Endothelial cell of umbilical vein (primary cell): ENCODE measurements at regions not wholly inside any gene's neighbourhood (a gene's known extent, or its start where the extent isn't known, plus 50 kb on each side); places are given as distances from the start of the nearest gene placed in this dataset.

Source experiments
- BruUV-seq: library from RNA; stranded (reverse); fragments of 400-500 nt; replicated peaks from 2 replicates; lab custom pipeline; 2021; lab: Mats Ljungman, UMichigan
- CTCF ChIA-PET: fragments of 300-600, 350-600 bp; sonication (Branson Sonifier 250); formaldehyde crosslinking; loops from one replicate; lab custom pipeline; 2021; ENCODE audit warnings: antibody characterized with exemption, inconsistent platforms; lab: Charles Lee
- POLR2A ChIA-PET: fragments of 300-600, 350-600 bp; sonication (Branson Sonifier 250); formaldehyde crosslinking; loops from one replicate; lab custom pipeline; 2021; ENCODE audit warnings: antibody characterized with exemption, inconsistent platforms; lab: Charles Lee
- DNase-seq: peaks from one replicate; pipeline ENCODE4 v3.0.0-alpha.2; 2011; ENCODE audit warnings: low read depth, low spot score
- FAIRE-seq: peaks from 2 replicates; lab custom pipeline; 2011; peaks lifted over from hg19 to GRCh38; lab: Jason Lieb, UNC
- H2AFZ ChIP-seq: 2 replicates; pipeline ENCODE4 v1.6.0; 2012; ENCODE audit warnings: low read depth, low read length, control low read depth, inconsistent platforms
- H3K27ac ChIP-seq: 2 replicates; pipeline ENCODE4 v1.5.1; 2011; ENCODE audit warnings: low read depth, mild to moderate bottlenecking, control low read depth, low read length, moderate library complexity; ENCODE audit not compliant: insufficient read depth
- H3K27me3 ChIP-seq, 2 experiments: 2 replicates each; pipeline versions ENCODE4 v1.6.0 to v1.6.1; 2011; ENCODE audit warnings: low read length in 2 of 2, mixed read lengths in 1 of 2; ENCODE audit not compliant: control insufficient read depth in 2 of 2, insufficient read depth in 2 of 2
- H3K36me3 ChIP-seq, 2 experiments: 2 replicates in 1 of 2; 3 replicates in 1 of 2; pipeline ENCODE4 v1.5.1; 2011; ENCODE audit warnings: low read length in 2 of 2, mild to moderate bottlenecking in 1 of 2, moderate library complexity in 1 of 2; ENCODE audit not compliant: control insufficient read depth in 2 of 2, insufficient read depth in 2 of 2; ENCODE audit errors: extremely low read depth in 1 of 2
- H3K4me1 ChIP-seq: 3 replicates; pipeline ENCODE4 v1.5.1; 2011; ENCODE audit warnings: mild to moderate bottlenecking, low read length; ENCODE audit not compliant: control insufficient read depth, insufficient read depth; ENCODE audit errors: extremely low read depth
- H3K4me2 ChIP-seq: 2 replicates; pipeline ENCODE4 v1.6.1; 2011; ENCODE audit warnings: low read length, control low read depth, mixed read lengths; ENCODE audit not compliant: insufficient read depth
- H3K4me3 ChIP-seq, 3 experiments: fragments of 200-600 bp in 1 of 3; sonication (generic), shearing (Covaris generic) in 1 of 3; replicated peaks in 1 of 3; 2 replicates each; pipeline ENCODE4 v1.5.1; 2011 to 2016; ENCODE audit warnings: control low read depth in 3 of 3, low read length in 3 of 3, mild to moderate bottlenecking in 2 of 3, inconsistent platforms in 1 of 3, low read depth in 1 of 3, moderate library complexity in 1 of 3; ENCODE audit not compliant: insufficient read depth in 1 of 3
- H3K79me2 ChIP-seq: 2 replicates; pipeline ENCODE4 v1.6.0; 2012; ENCODE audit warnings: low read length, inconsistent platforms; ENCODE audit not compliant: control insufficient read depth, insufficient read depth
- H3K9ac ChIP-seq: replicated peaks from 2 replicates; pipeline ENCODE3; 2011; ENCODE audit warnings: low read length, control low read depth; ENCODE audit not compliant: insufficient read depth; ENCODE audit errors: extremely low read depth
- H3K9me1 ChIP-seq: replicated peaks from 3 replicates; pipeline ENCODE4 v1.6.0; 2011; ENCODE audit warnings: mild to moderate bottlenecking, low read length; ENCODE audit not compliant: control insufficient read depth, insufficient read depth; ENCODE audit errors: extremely low read depth
- H3K9me3 ChIP-seq: replicated peaks from 2 replicates; pipeline ENCODE4 v1.5.1; 2012; ENCODE audit warnings: low read length, inconsistent platforms; ENCODE audit not compliant: control insufficient read depth, insufficient read depth
- H4K20me1 ChIP-seq: replicated peaks from 2 replicates; pipeline ENCODE3; 2011; ENCODE audit warnings: mild to moderate bottlenecking, low read length; ENCODE audit not compliant: control insufficient read depth, insufficient read depth; ENCODE audit errors: extremely low read depth
- EZH2 ChIP-seq: IDR thresholded peaks from 2 replicates; pipeline ENCODE4 v1.6.1; 2012; ENCODE audit warnings: borderline replicate concordance, low read depth, mild to moderate bottlenecking, moderate library complexity, low read length, inconsistent platforms; ENCODE audit not compliant: severe bottlenecking
- FOS ChIP-seq: IDR thresholded peaks from 2 replicates; pipeline ENCODE4 v1.6.1; 2011; ENCODE audit warnings: mild to moderate bottlenecking, low read length, moderate library complexity, borderline replicate concordance; ENCODE audit not compliant: insufficient read depth
- GATA2 ChIP-seq: IDR thresholded peaks from 2 replicates; pipeline ENCODE4 v1.7.0; 2011; ENCODE audit warnings: low read depth, mild to moderate bottlenecking, moderate library complexity, mixed read lengths, low read length; ENCODE audit not compliant: insufficient read length, insufficient read depth
- JUN ChIP-seq: IDR thresholded peaks from 2 replicates; pipeline ENCODE4 v1.6.1; 2011; ENCODE audit warnings: borderline replicate concordance, low read depth; ENCODE audit not compliant: insufficient read length, insufficient read depth
- MYC ChIP-seq: IDR thresholded peaks from one replicate; pipeline ENCODE4 v1.6.1; 2011; ENCODE audit warnings: mild to moderate bottlenecking, low read depth, low read length
- POLR2A ChIP-seq: IDR thresholded peaks from 2 replicates; pipeline ENCODE4 v1.6.1; 2012; ENCODE audit warnings: low read depth, mild to moderate bottlenecking, control low read depth, low read length
- POLR2AphosphoS5 ChIP-seq: IDR thresholded peaks from 2 replicates; pipeline ENCODE4 v1.6.1; 2012; ENCODE audit warnings: low read depth, mild to moderate bottlenecking, control low read depth, low read length, moderate library complexity; ENCODE audit not compliant: insufficient read depth
- dilution Hi-C: fragments of 300-500 bp; cut with MboI; formaldehyde crosslinking; loops from one replicate; pipeline ENCODE4 v1.15.0; 2019; ENCODE audit warnings: low sequenced_read_pairs; ENCODE audit not compliant: extremely low pct_ligation_motif_present
- intact Hi-C: fragments of 100-400 bp; cut with micrococcal nuclease; formaldehyde crosslinking; loops from one replicate; pipeline ENCODE4 v1.10.0; 2022
- TF ChIP-seq, protein P1 (sequence below): IDR thresholded peaks from 2 replicates; pipeline ENCODE4 v1.6.1; 2011; ENCODE audit not compliant: insufficient read depth, insufficient read length
- TF ChIP-seq, protein P2 (sequence below), 2 donors: IDR thresholded peaks; 1 replicate in 1 of 2; 2 replicates in 1 of 2; pipeline ENCODE4 v1.5.1; 2011; ENCODE audit warnings: low read length in 2 of 2, mild to moderate bottlenecking in 2 of 2, moderate library complexity in 2 of 2, control low read depth in 1 of 2, inconsistent platforms in 1 of 2, low read depth in 1 of 2; ENCODE audit not compliant: insufficient read depth in 1 of 2; ENCODE audit errors: extremely low read depth in 1 of 2

DNA sequence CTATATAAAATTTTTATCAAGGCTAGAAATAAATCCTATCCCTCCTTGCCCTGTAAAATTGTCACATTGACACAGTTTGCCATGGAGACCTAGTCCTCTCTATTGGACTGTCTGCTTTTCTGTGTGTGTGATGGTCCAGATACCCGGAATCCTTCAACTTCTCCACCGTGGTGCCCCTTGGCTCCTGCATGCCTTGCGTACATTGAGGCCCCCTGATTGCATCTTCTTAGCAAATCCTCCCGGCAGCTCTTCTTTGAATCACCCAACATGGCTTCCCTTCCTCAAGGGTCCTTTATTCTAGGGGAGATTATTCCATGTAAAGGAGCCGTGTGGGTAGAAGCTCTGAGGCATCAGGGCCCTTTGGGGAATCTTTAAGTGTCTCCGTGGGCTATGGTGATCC, 219.5 kb downstream of the CDC5L start:
- Histone ChIP-seq H3K27ac (no peak overlapping the region), H3K9me3 (no peaks in the 10 kb centered on the region), H3K4me3 (no peak overlapping the region), H3K4me2 (no peak overlapping the region), H3K9ac (no peak overlapping the region), H2AFZ (no peak overlapping the region), H3K4me1 (no peaks in the 10 kb centered on the region), H4K20me1 (no peaks in the 10 kb centered on the region), H3K9me1 (no peaks in the 10 kb centered on the region), H3K36me3 (no peaks in the 10 kb centered on the region), H3K27me3 (no peaks in the 10 kb centered on the region), H3K79me2 (no peaks in the 10 kb centered on the region)
- ChIA-PET CTCF (interaction anchor here (1.2 to 1.6 kb wide), 2 partner anchors 13 to 132 kb away, joined by 3 to 4 read pairs; no protein-coding TSS in a partner anchor), POLR2A (no interaction called here)
- no TSS peak for BruUV-seq
- no peak for DNase-seq
- TF ChIP-seq, protein P1, sequence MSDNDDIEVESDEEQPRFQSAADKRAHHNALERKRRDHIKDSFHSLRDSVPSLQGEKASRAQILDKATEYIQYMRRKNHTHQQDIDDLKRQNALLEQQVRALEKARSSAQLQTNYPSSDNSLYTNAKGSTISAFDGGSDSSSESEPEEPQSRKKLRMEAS = no peak
- TF ChIP-seq POLR2AphosphoS5 = no peak
- TF ChIP-seq, protein P2, sequence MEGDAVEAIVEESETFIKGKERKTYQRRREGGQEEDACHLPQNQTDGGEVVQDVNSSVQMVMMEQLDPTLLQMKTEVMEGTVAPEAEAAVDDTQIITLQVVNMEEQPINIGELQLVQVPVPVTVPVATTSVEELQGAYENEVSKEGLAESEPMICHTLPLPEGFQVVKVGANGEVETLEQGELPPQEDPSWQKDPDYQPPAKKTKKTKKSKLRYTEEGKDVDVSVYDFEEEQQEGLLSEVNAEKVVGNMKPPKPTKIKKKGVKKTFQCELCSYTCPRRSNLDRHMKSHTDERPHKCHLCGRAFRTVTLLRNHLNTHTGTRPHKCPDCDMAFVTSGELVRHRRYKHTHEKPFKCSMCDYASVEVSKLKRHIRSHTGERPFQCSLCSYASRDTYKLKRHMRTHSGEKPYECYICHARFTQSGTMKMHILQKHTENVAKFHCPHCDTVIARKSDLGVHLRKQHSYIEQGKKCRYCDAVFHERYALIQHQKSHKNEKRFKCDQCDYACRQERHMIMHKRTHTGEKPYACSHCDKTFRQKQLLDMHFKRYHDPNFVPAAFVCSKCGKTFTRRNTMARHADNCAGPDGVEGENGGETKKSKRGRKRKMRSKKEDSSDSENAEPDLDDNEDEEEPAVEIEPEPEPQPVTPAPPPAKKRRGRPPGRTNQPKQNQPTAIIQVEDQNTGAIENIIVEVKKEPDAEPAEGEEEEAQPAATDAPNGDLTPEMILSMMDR (IDR thresholded peaks at IDR 0.05; ENCODE audit: extremely low read depth in 1 of 2, insufficient read depth in 1 of 2, low read depth in 1 of 2, low read length in 2 of 2) = no peak
- TF ChIP-seq POLR2A = no peak
- no peak for TF ChIP-seq GATA2
- TF ChIP-seq JUN = no peak
- no peak for TF ChIP-seq EZH2
- no peak for TF ChIP-seq MYC
- TF ChIP-seq FOS = no peak
- FAIRE-seq = no peak
- dilution Hi-C loops = no loop called here
- intact Hi-C loops = no loop called here
